Stimulated activated CD4-positive, alpha-beta T cell treated with anti-CD3 and anti-CD28 coated beads, Interleukin-15, amount 100 ng/mL, for 1 hour (primary cell): ENCODE measurements at regions not wholly inside any gene's neighbourhood (a gene's known extent, or its start where the extent isn't known, plus 50 kb on each side); places are given as distances from the start of the nearest gene placed in this dataset.

Experiments
- DNase-seq, 2 donors: peaks; one replicate each; pipeline ENCODE4 v3.0.0-alpha.2; 2020; ENCODE audit warnings: low read depth in 1 of 2, low spot score in 1 of 2

DNA sequence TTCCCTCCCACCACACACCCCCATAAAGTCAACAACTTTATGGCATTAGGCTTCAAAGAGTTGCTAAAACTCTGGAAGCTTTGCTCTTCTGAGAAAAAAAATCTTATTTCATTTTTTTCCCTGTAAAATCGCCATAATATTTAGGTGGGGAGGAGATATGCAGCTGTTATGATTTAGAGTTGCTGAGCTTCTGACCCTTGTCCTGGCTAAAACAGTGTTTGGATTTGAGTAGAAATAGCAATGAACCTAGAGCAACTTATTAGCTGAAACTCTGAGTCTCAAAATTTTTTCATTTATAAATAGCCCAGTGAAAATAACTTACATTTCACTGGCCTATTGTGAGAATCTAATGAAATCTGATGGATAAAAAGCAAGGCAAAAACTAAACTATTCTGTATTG, 482.8 kb upstream of the NFIA start:
- no peak for DNase-seq

GRCh38 chr1:60598041-60598910, 484.1 kb upstream of the NFIA start:
- no peak for DNase-seq

DNA sequence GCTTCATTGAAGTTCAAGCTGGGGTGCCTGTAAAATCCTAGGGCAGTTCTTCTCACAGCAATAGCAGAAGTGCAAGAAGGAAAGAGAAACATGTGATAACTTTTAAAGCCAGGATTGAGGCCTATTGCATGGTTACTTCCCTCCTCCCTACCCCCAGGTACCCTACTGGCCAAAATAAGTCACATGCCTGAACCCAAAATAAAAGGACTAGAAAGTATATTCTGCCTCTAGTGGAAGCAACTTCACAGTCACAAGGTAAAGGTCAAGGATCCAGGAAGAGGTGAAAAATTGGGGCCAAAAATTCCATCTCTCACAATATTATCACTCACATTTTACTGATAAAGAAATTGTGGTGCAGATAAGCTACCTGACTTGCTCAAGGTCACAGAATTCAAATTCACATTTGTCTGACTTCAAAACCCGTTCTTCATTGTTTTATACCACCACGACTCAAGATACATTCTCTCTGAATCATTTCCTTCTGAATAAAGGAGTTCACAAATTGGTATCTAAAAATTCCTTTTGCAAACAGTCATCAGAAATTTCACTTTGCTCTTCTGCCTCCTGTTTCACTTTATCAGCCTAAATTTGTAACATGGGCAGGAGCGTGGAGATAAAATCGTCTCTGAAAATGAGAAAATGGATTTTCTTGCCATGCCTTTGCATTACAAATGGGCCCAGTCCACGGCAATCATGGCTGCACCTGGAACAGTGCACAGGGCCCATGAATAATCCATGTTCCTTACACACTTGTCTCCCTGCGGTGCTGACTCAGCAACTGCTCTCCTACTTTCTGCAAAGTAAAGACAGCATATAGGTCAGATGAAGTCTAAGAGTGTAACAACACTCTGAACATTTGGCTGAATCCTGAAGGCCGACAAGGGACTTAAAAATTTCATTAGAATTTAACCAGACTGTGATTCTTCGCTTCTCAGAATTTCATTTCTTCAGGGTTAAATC, 485.3 kb upstream of the NFIA start:
- no peak for DNase-seq

DNA sequence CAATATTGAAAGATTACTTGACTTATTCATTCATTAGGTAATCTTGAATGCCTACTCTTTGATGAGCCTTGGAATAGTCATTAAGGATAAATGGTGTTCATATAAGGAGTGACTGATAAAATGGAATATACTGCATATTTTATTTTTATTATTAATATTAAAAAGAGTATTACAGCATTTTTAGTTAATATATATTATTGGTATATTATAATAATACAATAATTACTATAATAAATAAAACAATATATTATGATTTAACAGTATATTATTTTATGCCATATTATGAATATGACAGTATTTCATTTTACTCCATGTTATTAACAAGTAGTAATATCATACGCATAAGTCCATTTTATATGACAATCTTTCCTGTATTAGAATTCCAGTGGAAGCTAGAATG, 490.8 kb upstream of the NFIA start:
- no peak for DNase-seq

DNA sequence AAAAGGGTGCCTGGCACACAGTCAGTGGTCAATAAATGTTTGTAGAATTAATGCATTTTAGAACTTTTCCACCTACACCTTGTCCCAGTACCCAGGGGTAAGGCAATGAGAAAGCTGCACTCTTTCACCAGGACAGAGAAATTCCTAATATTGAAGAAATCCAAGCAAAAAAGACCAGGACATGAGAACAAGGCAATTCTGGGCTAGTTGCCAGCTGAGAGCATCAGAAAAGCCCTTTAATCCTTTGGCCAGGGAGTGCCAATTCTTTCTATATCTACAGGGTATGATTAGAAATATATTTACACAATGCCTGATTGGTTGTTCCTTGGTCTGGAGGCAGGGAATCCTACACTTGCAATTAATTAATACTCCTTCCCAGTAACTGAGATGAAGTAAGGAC, 492.4 kb upstream of the NFIA start:
- DNase-seq: no peak

DNA sequence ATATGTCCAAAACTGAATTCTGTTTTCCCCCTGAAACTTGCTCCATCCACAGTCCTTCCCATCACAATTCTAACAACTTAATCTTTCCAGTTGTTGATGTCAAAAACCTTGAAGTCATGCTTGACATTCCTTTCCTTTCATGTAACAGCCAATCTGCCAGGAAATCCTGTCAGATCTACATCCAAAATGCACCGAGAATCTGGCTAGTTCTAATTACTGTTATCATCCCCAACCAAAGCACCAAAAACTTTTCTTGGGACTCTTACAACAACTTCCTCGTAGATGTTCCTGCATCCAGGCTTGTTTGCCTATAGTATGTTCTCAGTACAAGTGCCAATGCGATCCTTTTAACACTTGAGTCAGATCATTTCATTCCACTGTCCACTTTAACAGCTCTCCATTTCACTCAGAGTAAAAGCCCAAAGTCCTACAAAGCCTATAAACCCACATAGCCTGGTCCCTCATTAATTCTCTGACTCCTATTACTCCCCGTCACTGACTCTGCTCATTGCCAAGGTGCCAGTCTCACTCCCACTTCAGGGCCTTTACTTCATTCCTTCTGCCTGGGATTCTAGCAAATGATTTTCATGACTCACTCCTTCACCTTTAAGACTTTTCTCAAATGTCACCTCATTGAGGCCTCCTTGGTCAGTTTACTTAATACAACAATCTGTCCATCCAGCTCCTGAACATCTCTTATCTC, 493.2 kb upstream of the NFIA start:
- no peak for DNase-seq

DNA sequence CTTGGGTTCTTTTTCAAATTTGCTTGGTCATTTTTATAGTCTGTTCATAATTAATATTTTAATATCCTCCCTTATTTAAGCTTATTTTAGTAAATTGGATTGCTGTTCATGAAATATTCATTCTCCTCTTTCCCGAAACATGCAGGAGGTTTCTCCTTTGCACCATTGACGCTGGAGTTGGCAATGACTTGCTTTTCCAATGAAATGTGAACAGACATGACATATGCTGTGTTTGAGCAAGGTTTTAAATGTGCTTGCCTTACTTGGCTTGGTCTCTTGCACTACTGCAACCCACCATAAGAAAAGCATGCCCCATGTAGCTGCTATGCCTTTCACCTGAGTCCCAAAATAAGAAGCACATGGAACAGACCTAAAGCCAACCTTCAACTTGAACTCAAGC, 498.0 kb upstream of the NFIA start:
- no peak for DNase-seq

GRCh38 chr1:60583696-60584095, 498.7 kb upstream of the NFIA start:
- DNase-seq: no peak

DNA sequence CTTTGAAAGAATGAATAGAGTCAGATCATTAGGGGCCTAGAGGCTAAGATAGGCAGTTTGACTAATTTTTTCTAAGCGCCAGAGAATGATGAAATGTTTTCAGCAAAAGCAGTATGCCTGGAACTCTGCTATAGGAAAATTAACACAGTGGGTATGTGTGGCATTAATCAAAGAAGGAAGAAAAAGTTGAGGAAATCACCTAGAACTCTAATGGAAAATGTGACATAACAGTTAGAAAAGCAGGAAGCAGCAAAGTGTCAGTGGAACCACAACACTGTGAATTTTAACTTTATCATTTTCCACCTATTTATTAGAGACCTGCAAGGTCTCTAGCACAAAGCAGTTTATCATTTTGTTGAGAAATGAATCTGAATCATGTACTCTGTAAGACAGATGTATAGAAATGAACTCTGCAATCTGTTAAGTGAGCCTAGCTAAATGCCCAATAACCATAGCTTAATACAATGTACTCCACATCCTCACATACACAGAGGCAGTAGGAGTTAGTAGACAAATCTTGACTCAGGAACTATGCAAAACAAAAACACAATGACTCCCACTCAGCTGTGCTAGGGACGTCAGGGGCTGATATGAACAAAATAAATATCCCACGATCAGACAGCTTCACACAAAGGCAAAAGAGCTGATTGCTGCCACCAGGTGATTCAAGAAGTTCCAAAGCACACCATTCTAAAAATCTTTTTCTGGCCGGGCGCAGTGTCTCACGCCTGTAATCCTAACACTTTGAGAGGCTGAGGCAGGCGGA, 500.7 kb upstream of the NFIA start:
- DNase-seq: no peak

GRCh38 chr1:60577029-60577428, 503.5 kb upstream of the C1orf87 start:
- no peak for DNase-seq

- DNase-seq: no peak
These were observed 501.9 kb upstream of the C1orf87 start for GRCh38 chr1:60575326-60575977.

DNA sequence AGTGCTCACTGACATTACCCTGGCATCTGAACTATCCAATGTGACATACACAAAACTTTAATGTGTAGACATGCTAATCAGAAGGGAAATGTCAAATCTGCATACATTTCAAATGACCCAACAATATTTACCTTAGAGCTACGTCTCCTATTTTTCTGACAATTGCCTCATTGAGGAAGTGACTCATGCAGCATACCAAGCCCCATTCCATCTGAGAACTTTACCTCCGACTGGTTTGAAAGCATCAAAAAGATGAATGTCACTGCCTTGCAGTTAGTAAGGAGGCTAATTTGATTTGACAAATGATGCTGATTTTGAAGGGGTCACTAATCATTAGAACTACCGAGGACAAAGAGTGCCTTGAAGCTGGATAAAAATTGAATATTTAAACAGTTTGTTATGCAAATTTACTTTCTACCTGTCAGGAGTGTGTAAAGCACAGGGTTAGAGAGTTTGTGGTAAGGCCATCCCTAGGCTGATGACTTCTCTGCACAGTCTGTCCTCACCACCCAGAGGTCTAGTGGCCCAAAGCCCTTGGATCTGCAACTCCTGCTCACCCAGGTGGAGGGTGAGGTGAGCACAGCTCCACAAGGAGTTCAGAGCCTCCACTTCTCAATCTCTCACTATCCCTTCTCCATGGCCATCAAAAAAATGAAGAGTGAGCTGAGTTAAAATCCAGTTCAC, 500.3 kb upstream of the C1orf87 start:
- DNase-seq: no peak

DNA sequence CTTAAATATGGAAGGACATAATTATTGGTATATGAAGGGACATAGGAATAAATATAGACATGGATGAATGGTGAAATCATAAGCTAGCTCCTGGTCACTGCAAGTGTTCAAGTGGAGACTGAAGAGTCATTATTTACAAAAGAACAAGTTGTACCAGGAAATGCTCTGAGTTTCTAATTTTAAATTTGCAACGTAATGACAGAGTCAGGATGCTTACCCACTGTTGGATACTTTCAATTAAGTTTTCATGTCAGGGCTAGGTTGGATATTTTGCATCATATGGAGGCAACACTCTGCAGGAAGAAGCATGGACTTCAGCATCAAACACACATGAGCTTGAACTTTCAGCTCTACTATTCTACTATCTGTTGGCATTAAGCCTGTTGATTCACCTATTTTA, 499.6 kb upstream of the C1orf87 start:
- no peak for DNase-seq

GRCh38 chr1:60572378-60572777, 498.8 kb upstream of the C1orf87 start:
- no peak for DNase-seq

DNA sequence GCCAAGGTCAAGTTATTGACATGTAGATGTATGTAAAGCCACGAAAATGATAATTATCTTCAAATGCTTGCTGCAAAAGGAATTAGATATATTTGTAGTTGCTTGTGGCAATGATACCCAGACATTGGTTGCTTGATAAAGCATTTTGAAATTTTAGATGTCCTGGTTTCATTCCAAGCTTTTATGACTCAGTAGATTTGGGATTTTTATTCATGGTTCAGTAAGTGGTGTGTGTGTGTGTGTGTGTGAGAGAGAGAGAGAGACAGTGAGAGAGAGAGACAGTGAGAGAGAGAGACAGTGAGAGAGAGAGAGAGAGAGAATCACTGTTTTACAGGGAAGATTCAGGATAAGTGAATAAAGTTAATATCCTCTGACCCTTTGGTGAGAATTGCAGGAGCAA, 498.2 kb upstream of the C1orf87 start:
- no peak for DNase-seq

- no peak for DNase-seq
These were observed 495.6 kb upstream of the C1orf87 start for GRCh38 chr1:60569189-60569588.

DNA sequence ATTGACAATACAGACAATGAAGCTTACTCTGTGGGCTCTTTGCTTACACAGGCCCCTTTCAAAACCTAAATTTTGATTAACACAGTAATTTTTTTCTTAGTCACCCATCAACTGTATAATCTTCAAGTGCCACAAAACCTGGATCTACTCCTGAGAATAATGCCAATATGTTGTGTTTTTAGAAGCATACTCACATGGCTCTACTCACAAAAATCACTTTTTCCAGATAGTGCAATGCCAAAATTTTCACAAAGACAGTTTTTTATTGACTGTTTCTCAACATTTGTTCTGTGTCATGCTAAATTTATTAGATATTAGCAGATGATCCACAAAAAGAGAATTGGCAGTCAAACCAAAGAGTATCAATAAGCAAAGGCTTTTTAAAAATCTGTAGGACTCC, 493.7 kb upstream of the C1orf87 start:
- DNase-seq: no peak

DNA sequence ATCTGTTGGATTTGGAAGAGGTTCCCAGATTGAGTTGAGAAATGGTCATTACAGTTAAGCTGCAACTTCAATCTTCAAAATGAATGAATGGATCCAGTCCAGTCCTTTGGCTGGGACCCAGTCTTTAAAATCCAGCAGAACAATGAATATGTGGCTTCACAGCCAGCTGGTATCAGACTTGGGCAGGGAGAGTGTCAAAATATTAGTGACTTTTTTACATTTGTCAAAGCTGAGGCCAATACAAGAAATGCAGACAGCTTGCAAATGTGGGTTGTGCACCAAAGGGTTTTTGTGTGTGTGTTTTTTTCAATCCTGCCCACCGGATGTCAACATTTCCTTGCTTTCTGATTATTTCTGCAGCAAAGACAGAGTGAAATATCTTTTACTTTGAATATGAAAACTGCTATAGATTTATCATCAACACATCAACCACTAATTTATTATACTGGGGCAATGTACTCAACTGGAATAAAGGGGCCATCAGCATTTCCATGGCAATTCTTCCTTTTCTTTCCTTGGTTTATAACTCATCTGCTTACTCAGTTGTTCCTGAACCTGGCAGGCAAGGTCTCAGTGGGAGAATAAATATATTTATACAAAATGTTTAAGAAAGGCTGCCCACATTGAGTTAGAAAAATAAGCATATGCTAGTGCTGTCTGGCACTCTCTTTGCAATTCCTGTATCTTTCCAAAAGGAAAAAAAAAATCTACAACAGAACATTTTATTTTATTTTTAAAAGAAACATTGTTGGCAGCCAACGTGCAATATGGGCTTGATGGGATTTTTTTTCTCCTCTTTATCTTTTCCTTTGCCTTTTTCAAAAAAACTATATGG, 491.6 kb upstream of the C1orf87 start:
- no peak for DNase-seq
